DOHH2 (cell line): ENCODE measurements at regions not wholly inside any gene's neighbourhood (a gene's known extent, or its start where the extent isn't known, plus 50 kb on each side); places are given as distances from the start of the nearest gene placed in this dataset.

ENCODE experiments used
- CTCF ChIP-seq: fragments of 200-600 bp; sonication (generic); IDR thresholded peaks from one replicate; pipeline ENCODE4 v1.5.1; 2014; ENCODE audit warnings: antibody characterized with exemption, mild to moderate bottlenecking, low read depth, low read length; ENCODE audit not compliant: poor library complexity, severe bottlenecking
- EZH2phosphoT487 ChIP-seq: fragments of 200-600 bp; sonication (generic); IDR thresholded peaks from 2 replicates; pipeline ENCODE4 v1.6.1; 2017; ENCODE audit warnings: borderline replicate concordance, mild to moderate bottlenecking, antibody characterized with exemption, low read length, moderate library complexity, mixed read lengths

- no peak for TF ChIP-seq CTCF
- TF ChIP-seq EZH2phosphoT487: no peak
These were observed 135.8 kb downstream of the PCSK1 start for GRCh38 chr5:96297290-96297689.
